Mesenteric fat pad (tissue), 1 donor: ENCODE measurements at regions not wholly inside any gene's neighbourhood (a gene's known extent, or its start where the extent isn't known, plus 50 kb on each side); places are given as distances from the start of the nearest gene placed in this dataset.

Experiments
- DNase-seq: peaks from one replicate; pipeline ENCODE4 v3.0.0-alpha.2; 2020; ENCODE audit warnings: low spot score
- donor health status: DM: yes; HTN: yes; CAD: no.

DNA sequence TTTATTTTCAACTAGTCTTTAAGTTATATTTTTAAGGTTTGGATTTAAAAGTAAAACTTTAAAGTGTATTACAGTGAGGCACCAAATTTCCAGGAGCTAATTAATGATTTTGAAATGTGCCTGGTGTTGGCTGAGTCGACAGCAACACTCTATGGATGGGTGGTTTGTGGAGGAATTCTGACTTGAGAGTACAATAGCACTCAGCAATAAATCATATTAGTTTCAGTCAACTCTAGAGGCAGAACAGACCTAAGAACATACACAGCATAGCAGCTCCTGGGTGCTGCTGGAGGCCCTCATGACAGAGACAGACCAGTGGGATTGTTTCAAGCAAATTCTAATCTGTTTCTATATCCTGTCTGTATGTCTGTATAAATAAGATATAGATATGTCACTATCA lies 673.4 kb downstream of the TRIML1 start:
- DNase-seq, result no peak

DNA sequence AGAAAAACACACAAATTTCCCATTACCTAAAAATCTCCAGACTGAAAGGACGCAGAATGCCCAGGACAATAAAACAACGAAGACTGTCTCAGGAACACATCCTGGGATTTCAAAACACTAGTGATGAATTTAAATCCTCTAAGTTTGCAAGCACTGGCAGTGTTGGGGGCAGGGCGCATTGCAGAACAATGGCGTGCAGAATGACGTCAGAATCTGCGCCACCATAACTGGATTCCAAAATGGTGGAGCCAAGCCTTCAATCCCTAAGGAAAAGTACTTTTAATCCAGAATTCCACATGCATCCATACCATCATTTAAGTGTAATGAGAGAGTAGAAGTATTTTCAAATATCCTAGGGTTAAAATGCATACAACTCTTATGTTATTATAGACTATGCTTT lies 679.1 kb downstream of the TRIML1 start:
- DNase-seq, result no peak

DNA sequence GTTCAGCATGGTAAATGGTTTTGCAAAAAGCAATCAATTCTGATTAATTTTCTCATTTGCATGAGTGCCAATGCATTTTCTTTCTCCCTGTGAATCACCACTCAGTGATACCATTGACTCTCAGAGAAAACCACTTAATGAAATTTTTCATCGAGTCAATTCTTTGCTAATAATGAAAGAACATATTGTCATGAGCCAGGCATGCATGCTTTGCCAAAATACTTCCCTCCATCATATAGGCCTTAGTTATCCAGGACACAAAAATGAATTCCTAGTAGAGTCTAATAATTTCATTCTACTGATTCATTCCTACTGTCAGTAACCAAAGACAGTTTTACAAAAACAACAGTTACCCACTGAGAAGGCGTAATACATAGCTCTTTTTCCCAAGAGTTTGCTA lies 680.0 kb downstream of the TRIML1 start:
- DNase-seq, result no peak

DNA sequence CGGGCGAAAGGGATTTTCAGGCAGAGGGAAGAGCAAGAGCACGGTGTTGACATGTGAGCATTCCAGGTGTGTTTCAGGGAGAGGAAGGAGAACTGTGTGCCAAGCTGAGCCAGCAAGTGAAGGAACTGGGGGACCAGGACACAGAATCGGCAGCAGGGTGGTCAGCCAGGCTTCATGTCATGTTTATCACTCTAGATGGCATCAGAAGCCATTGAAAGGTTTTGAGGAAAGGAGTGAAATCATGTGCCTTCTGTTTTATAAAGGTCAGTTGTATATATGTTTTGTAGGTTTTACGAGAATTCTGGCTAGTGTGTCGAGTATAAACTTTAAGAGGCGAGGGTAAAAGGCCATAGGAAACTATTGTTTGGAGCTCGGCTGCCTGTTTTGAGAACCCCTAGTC lies 682.3 kb downstream of the TRIML1 start:
- DNase-seq, result no peak

DNA sequence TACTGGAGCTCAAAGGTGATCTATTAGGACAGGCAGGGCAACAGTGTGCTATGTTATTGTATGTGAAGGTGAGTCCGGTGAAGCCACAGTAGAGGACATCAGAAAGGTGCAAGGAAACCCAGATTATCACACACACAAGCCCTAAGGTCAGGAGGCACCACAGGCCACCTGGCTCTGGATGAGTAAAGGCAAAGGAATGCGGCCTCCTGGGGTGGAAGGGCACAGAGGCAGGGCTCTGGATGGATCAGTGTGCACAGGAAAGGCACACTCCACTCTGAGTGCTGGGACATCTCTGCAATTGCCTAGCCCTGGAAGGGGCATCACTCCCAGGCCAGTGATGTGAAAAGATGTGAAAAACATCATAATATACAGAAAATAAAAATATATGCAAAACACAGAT lies 683.5 kb downstream of the TRIML1 start:
- no peak for DNase-seq

DNA sequence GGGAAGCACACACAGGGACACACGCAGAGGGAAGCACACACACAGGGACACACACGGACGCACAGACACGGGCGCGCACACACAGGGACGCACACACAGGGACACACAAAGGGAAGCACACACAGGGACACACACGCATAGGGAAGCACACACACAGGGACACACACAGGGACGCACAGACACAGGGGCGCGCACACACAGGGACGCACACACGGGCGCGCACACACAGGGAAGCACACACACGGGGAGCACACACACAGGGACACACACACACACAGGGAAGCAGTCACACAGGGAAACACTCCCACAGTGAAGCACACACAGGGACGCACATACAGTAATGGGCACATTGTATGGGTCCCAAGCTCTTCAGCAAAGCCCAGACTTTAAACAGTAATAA lies 685.3 kb downstream of the TRIML1 start:
- DNase-seq, result no peak

DNA sequence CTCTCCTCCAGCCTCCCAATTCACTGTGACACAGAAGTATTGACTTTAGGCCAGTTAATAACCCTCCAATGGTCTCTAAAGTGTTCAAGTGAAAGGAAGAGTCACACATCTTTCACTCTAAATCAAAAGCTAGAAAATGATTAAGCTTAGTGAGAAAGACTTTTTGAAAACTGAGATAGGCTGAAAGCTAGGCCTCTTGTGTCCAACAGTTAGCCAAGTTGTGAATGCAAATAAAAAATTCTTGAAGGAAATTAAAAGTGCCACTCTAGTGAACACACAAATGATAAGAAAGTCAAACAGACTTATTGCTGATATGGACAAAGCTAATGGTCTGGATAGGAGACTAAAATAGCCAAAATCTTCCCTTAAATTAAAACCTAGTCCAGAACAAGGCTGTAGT lies 687.2 kb downstream of the TRIML1 start:
- DNase-seq, result no peak

DNA sequence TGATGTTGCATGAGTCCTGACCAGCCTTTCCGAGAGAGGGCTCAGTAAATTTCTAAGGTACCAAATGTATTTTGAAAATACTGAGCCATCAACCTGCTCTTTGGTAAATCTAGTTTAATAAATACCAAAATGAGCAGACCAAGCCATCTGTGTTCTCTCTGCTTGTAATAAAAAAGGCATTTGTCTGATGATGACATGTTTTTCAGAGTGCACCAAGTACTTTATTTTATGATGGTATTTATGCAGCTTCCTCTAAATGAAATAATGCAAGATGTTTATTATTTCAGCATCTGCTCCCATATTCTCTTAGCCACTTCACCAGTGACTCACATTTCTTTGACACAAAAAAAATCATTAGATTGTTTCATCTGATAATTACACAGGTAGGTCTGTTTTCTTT lies 700.5 kb downstream of the TRIML1 start:
- no peak for DNase-seq

DNA sequence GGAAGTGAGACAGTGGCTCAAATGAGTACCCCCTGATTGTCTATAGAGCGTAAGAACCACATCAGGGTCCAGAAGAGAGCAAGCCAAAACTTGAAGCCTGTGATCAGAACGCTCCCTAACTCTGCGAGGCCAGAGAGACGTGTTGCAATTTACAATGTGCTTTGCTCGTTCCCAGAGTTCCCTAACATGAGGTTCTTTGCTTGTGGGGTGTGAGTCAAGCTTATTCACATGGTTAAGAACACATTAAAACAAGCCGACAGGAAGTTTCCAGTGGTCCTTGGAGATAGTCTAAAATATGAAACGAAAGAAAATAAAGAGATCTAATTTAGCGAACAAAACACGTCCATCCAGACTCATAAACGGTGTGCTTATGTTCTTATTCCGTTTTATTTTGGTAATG lies 702.3 kb downstream of the TRIML1 start:
- DNase-seq, result no peak

DNA sequence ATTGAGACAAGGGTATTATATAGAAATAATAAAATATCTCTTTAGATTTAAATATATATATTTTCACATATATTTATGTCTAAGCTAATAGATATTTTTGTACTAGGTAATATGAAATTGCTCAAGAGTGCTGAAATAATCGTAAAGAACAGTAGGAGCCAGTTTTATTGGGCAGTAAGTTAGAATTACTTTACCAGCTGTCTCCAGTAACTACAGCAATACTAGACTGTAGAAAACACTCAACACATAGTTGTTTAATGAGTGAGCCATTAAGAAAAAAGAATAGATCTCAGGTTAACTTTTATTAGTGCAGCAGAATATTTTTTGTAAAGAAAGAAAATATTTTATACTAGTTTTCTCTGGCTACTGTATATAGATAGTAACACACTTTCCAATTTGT lies 715.2 kb downstream of the TRIML1 start:
- no peak for DNase-seq

DNA sequence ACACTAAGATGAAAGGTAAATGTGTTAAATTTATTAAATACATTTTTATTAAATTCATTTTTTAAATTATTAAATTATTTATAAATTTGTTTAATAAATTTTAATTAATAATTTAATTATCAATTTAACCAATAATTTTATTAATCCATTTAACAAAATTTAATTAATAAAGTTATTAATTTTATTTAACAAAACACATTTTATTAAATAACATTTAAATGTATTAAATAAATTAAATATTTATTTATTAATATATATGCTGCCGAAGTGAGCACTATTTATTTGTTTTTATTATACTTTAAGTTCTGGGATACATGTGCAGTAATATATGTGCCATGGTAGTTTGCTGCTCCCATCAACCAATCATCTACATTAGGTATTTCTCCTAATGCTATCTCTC lies 719.5 kb downstream of the TRIML1 start:
- DNase-seq, result no peak

DNA sequence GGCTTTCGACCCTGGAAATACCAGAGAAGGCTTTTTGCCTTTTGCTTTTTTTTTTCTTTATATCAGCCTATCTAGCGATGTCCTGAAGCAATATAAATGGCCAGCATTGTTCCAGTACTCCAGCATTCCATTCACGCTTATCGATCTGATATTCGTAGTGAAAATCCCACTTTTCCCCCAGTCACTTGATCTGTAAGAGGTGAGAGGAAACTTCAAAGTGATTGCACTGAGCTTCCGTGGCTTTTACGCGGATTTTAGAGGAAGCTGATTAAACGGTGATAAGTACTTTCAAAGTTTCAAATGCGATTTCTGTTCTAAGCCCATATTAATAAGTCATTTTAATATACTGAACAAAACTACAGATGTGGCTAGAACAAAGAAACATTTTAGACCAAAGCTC lies 725.5 kb downstream of the TRIML1 start:
- no peak for DNase-seq

DNA sequence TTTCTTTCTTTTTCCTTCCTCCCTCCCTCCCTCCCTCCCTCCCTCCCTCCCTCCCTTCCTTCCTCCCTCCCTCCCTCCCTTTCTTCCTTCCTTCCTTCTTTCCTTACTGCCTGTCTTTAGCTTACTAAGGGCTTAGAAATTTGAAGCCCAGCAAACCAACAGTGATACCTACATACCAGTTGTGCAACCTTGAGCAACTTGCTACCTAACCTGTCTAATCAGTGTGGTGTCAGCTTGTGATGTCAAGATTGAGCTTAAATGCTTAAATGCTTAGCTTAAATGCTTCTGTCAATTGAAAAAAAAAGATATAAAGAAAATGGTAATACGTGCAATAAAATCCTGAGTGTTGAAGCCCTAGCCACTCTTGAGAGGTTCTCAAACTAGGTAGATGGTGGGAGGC lies 728.6 kb downstream of the TRIML1 start:
- no peak for DNase-seq

DNA sequence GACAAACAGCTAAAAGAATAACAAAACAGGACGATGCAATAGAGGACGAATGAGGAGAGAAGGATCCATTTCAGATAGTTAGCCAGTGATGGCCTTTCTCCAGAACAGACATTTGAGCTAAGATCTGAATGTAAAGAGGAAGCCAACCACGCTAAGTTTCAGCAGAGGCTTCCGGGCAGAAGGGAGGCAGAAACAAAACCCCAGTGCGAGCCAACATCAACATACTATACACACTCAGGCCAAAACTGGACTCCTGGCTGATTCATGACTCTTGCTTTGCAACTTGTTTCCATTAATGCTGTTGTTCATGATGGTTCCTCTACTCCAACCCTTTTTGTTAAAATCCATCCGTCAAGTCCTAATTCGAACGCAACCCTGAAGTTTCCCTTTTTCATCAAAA lies 730.3 kb downstream of the TRIML1 start:
- DNase-seq, result no peak

DNA sequence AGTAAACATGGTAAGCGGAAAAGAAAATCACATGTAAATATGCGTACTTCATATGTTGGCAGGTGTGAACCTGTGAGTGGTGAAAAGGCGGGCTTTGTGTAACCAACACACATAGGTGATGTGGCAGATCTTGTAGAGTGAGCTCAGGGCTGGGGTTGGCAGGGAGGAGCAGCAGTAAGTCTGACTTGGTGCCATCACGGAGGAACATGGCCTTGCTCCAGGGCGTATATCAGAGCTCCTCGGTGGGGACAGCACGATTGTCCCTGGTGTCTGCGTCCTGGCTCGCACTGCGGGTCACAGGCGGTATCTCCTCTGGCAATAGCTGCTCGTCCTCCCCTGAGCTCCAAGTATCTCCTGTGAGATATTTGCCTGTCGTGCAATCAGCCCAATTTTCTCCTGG lies 733.6 kb downstream of the TRIML1 start:
- DNase-seq, result no peak

DNA sequence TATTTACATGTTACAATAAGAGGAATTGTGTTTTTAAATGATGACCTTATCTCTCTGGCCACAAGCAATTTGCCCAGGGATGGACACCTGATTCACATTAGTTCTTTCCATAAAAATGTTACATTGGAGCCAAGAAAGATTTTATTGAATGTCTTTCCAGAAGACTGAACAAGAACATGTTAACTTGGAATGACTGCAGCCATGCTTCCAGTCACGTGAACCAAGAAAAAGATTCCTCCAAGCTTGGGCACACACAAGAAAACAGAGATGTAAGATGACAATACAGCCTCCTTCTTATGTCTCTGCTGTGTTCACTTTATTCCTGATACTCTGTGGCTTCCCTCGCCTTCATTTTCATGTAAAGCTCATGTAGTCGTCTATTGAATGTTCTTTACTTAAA lies 737.6 kb downstream of the TRIML1 start:
- DNase-seq, result no peak

DNA sequence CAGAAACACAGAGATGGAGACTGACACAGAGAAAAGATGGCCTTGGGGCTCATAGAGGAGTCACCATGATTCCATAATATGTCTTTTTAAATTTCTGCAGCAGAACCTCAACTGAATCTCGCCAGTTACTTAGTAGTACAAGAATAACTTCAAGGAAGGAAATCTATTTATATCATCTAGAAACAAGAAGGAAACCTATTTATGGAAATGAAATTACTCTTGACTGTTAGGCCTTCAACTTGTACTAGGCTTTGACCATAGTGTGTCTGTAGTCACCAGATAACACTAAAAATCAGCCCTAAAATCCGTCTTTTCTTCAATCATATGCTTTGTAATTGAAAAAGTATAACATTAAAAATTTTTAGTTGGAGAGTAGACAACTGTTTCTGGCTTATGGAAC lies 740.4 kb downstream of the TRIML1 start:
- no peak for DNase-seq

DNA sequence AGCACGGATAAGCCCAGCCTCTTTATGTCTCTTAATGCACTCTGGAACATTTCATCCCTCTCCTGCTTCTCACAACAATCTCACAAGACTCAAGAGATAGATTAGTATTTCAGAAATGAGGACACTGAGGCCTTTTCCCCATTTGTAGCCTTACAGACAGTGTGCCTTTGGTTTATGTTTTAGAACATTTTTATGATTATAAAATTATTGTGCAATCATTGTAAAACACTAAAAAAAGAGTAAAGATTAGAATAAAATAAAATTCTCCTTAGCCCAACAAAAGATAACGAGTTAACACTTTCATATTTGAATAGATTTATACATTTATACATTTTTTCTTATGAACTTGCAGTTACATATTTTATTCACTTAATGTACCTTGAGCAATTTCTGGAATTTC lies 748.7 kb downstream of the TRIML1 start:
- no peak for DNase-seq

DNA sequence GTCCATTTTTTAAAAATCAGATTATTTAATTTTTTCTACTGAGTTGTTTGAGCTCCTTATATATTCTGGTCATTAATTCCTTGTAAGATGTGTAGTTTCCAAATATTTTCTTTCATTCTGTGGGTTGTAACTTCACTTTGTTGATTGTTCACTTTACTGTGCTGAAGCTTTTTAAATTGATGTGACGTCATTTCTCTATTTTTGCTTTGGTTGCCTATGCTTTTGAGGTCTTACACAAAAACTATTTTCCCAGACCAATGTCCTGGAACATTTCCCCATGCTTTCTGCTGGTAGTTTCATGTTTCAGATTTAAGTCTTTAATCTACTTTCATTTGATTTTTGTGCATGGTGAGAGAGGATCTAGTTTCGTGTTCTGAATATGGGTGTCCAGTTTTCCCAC lies 753.6 kb downstream of the TRIML1 start:
- DNase-seq, result no peak

DNA sequence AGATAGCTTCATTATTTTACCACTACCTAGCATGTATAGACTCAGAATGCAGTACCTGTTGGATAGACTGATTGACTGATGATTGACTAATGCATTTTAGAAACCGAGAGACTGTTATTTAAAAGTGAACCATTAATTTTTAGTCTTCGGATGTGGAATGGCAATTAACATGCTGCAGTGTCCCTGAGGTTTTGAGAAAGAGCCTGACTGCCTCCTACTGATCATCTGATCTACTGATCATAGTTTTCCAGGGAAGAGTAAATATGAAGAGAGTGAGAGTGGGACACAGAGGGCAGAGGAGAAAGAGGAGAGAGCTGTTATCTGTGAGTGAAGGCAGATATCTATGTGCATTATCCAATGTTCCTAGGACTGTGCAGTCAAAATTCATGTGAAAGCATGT lies 764.7 kb downstream of the TRIML1 start:
- no peak for DNase-seq

DNA sequence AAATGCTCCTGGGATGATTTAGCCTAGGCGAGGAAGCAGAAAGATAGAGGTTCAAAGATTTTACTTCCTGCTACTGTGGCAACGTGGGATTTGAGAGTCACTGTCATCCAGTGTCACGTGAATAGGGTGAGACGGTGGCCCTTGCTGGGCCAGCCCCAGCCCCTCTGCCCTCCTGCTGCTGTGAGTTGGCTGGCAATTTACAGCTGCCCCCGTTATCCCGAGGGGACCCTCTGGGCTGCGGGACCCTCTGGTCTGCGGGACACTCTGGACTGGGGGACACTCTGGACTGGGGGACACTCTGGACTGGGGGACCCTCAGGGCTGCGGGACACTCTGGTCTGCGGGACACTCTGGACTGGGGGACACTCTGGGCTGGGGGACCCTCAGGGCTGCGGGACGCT lies 765.4 kb downstream of the TRIML1 start:
- DNase-seq, result no peak

DNA sequence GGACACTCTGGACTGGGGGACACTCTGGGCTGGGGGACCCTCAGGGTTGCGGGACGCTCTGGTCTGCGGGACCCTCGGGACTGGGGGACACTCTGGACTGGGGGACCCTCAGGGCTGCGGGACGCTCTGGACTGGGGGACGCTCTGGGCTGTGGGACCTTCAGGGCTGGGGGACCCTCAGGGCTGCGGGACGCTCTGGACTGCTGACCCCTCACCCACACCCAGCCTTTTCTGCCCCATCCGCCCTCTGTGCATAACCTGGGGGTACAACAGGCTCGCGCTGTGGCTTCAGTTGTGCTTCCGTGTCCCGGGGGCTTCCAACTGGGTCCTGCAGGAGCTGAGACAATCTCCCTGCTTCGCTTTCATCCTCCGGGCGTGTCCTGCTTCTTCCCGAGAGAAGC lies 766.0 kb downstream of the TRIML1 start:
- no peak for DNase-seq

DNA sequence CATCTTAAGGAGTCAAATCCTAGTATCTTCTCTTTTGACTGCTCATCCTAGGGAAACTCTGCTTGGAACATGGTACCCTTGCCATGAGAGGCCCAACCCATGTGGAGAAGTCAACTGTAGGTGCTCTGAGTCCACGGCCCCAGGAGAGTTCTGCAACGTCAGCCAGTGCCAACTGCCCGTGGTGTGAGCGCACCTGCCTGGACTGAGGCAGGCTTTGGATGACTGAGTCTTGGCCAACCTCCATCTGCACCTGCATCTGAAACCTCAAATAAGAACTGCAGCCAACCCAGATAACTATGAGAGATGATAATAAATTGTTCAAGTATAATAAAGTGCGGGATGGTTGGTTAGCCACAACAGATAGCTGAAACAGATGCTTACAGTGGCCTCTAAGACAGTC lies 772.0 kb downstream of the TRIML1 start:
- no peak for DNase-seq

DNA sequence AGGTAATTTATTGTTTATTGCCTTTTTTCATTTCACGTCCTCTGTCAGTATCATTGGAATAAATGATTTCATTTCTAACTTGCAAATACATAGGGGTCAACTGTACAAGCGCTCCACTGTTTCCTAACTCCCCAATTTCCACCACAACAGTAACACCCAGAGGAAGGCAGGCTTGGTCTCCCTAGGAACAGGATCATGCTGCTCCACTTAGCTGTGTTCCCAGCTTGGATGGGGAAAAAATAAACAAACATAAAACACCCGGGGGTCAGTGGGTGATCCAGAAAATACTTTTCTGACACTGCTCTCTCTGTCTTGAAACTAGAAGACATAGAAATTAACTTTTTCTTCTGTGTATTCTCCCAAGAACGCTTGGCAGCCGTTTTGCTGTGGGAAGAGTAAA lies 772.5 kb downstream of the TRIML1 start:
- DNase-seq, result no peak

DNA sequence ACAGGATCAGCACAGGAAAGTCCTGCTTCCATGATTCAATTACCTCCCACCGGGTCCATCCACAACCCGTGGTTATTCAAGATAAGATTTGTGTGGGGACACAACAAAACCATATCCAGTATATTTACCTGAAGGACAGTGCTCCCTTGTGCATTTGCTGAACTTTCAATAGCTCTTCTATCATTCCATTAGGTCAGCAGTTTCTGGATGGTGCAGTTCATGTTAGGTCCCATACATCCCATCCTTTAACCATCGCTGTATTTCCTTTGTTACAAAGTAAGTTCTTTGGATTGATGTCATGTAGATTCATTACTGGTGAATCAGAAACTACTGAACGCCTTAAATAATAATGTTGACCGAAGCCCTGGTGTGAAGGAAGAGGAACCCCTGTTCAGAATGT lies 775.9 kb downstream of the TRIML1 start:
- DNase-seq, result no peak
